ENCODE measurements at regions not wholly inside any gene's neighbourhood (a gene's known extent, or its start where the extent isn't known, plus 50 kb on each side); places are given as distances from the start of the nearest gene placed in this dataset.

- DNase-seq (ENCODE audit: low read depth in 2 of 2, low spot score in 1 of 2) = no peak
Observed at GRCh38 chr14:101044741-101045140, 141.2 kb upstream of the RTL1 start.

GRCh38 chr14:101045511-101045910, 142.0 kb upstream of the RTL1 start:
- DNase-seq (ENCODE audit: low read depth in 2 of 2, low spot score in 1 of 2) = no peak

- no peak for DNase-seq (ENCODE audit: low read depth in 2 of 2, low spot score in 1 of 2)
Observed at GRCh38 chr14:101046071-101046470, 142.5 kb upstream of the RTL1 start.

- no peak for DNase-seq (ENCODE audit: low read depth in 2 of 2, low spot score in 1 of 2)
Observed at GRCh38 chr14:101047326-101047725, 143.8 kb upstream of the RTL1 start.

- no peak for DNase-seq (ENCODE audit: low read depth in 2 of 2, low spot score in 1 of 2)
Observed at GRCh38 chr14:101048766-101049165, 145.2 kb upstream of the RTL1 start.

GRCh38 chr14:101049511-101049910, 146.0 kb upstream of the RTL1 start:
- DNase-seq (ENCODE audit: low read depth in 2 of 2, low spot score in 1 of 2) = no peak

GRCh38 chr14:101049942-101050341, 146.4 kb upstream of the RTL1 start:
- no peak for DNase-seq (ENCODE audit: low read depth in 2 of 2, low spot score in 1 of 2)

GRCh38 chr14:101050901-101051490, 147.5 kb upstream of the RTL1 start:
- DNase-seq (ENCODE audit: low read depth in 2 of 2, low spot score in 1 of 2) = no peak

- no peak for DNase-seq (ENCODE audit: low read depth in 2 of 2, low spot score in 1 of 2)
Observed at GRCh38 chr14:101054671-101055070, 151.1 kb upstream of the RTL1 start.

GRCh38 chr14:101055106-101055662, 151.7 kb upstream of the RTL1 start:
- DNase-seq (ENCODE audit: low read depth in 2 of 2, low spot score in 1 of 2) = no peak

- DNase-seq (ENCODE audit: low read depth in 2 of 2, low spot score in 1 of 2) = no peak
Observed at GRCh38 chr14:101055776-101056374, 152.4 kb upstream of the RTL1 start.

- no peak for DNase-seq (ENCODE audit: low read depth in 2 of 2, low spot score in 1 of 2)
Observed at GRCh38 chr14:101056446-101056845, 152.9 kb upstream of the RTL1 start.

GRCh38 chr14:101057394-101057793, 153.9 kb upstream of the RTL1 start:
- no peak for DNase-seq (ENCODE audit: low read depth in 2 of 2, low spot score in 1 of 2)

- no peak for DNase-seq (ENCODE audit: low read depth in 2 of 2, low spot score in 1 of 2)
Observed at GRCh38 chr14:101058571-101058970, 155.0 kb upstream of the RTL1 start.

- DNase-seq (ENCODE audit: low read depth in 2 of 2, low spot score in 1 of 2) = no peak
Observed at GRCh38 chr14:101060171-101060601, 156.7 kb upstream of the RTL1 start.

GRCh38 chr14:101061411-101062064, 158.0 kb upstream of the RTL1 start:
- DNase-seq (ENCODE audit: low read depth in 2 of 2, low spot score in 1 of 2) = no peak

- no peak for DNase-seq (ENCODE audit: low read depth in 2 of 2, low spot score in 1 of 2)
Observed at GRCh38 chr14:101062065-101062450, 158.5 kb upstream of the RTL1 start.

GRCh38 chr14:101062601-101063000, 159.1 kb upstream of the RTL1 start:
- DNase-seq (ENCODE audit: low read depth in 2 of 2, low spot score in 1 of 2) = no peak

GRCh38 chr14:101063121-101063520, 159.6 kb upstream of the RTL1 start:
- DNase-seq (ENCODE audit: low read depth in 2 of 2, low spot score in 1 of 2) = no peak

GRCh38 chr14:101064121-101064661, 160.7 kb upstream of the RTL1 start:
- no peak for DNase-seq (ENCODE audit: low read depth in 2 of 2, low spot score in 1 of 2)

- DNase-seq (ENCODE audit: low read depth in 2 of 2, low spot score in 1 of 2) = no peak
Observed at GRCh38 chr14:101064718-101065117, 161.2 kb upstream of the RTL1 start.

GRCh38 chr14:101065246-101065645, 161.7 kb upstream of the RTL1 start:
- DNase-seq (ENCODE audit: low read depth in 2 of 2, low spot score in 1 of 2) = no peak
